ENCODE measurements at regions not wholly inside any gene's neighbourhood (a gene's known extent, or its start where the extent isn't known, plus 50 kb on each side); places are given as distances from the start of the nearest gene placed in this dataset.
"Not testable (repeated sequence)": the region's sequence is repeated elsewhere in the genome, so short reads cannot be mapped to it uniquely, and the experiment has no call there.

DNA sequence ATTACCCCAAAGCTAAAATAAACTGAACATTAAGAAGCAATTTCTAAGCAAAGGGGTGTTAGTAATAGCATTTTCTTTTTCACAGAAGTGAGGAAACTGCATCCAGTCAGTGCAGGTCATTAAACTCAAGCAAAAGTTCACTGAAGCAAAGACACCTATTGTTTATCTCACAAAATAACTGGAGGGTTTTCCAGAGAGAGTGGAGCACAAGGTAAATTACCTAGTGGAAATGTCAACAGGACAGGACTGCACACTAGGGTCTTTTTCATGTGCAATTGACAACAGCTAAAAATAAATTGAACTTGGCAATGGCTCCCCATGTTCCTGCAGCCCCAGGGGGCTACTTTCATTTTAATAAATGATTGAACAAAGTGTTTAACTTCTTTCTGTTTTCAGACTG is 742.0 kb downstream of the GALC start:
- Histone ChIP-seq H3K27ac (ENCODE audit: low read depth, low read length) (no peak overlapping the region), H3K27me3 (ENCODE audit: insufficient read depth, low read length) (no peaks in the 10 kb centered on the region), H3K79me2 (ENCODE audit: insufficient read depth, low read length) (no peaks in the 10 kb centered on the region), H4K20me1 (ENCODE audit: insufficient read depth, low read length) (no peaks in the 10 kb centered on the region), H3K4me1 (ENCODE audit: insufficient read depth, low read length) (no peaks in the 10 kb centered on the region), H3K36me3 (ENCODE audit: insufficient read depth, low read length) (no peaks in the 10 kb centered on the region), H3K9ac (ENCODE audit: low read length) (no peak overlapping the region), H3K4me2 (ENCODE audit: low read length) (no peak overlapping the region), H3K4me3 (ENCODE audit: insufficient read depth, low read depth, low read length) (no peak overlapping the region), H3K9me3 (ENCODE audit: insufficient read depth, low read depth, low read length) (no peaks in the 10 kb centered on the region), H2AFZ (ENCODE audit: low read depth, low read length) (no peak overlapping the region)
- Mint-ChIP-seq H3K4me3 (ENCODE audit: unreplicated experiment) (no peak overlapping the region), H3K4me1 (ENCODE audit: low read depth, unreplicated experiment) (no peaks in the 10 kb centered on the region), H3K36me3 (ENCODE audit: low read depth, unreplicated experiment) (no peaks in the 10 kb centered on the region), H3K9me3 (ENCODE audit: unreplicated experiment) (peaks cover 2% of the 10 kb centered on the region), H3K27me3 (ENCODE audit: low read depth, unreplicated experiment) (no peaks in the 10 kb centered on the region), H3K27ac (ENCODE audit: unreplicated experiment) (no peak overlapping the region)
- TF ChIP-seq EZH2 (IDR thresholded peaks at IDR 0.05; ENCODE audit: insufficient read depth, low read length) (no peak), CTCF (IDR thresholded peaks at IDR 0.05; ENCODE audit: insufficient read depth, low read depth, low read length) (no peak)
- DNase-seq (ENCODE audit: low read depth) (no peak), FAIRE-seq (no peak)

GRCh38 chr14:87241018-87241768 is 751.8 kb downstream of the GALC start:
- no peak overlapping the region for H3K4me3 Mint-ChIP-seq (ENCODE audit: unreplicated experiment)
- no peak overlapping the region for H3K4me2 ChIP-seq (ENCODE audit: low read length)

DNA sequence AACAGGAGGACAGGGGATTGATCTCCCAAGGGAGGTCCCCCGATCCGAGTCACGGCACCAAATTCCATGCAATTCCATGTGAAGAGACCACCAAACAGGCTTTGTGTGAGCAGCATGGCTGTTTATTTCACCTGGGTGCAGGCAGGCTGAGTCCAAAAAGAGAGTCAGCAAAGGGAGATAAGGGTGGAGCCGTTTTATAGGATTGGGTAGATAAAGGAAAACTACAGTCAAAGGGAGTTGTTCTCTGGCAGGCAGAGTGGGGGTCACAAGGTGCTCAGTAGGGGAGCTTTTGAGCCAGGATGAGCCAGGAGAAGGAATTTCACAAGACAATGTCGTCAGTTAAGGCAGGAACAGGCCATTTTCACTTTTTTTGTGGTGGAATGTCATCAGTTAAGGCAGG is 752.7 kb downstream of the GALC start:
- not testable (repeated sequence) for H3K36me3 Mint-ChIP-seq (ENCODE audit: low read depth, unreplicated experiment); H3K36me3 ChIP-seq (ENCODE audit: insufficient read depth, low read length); H3K27me3 ChIP-seq (ENCODE audit: insufficient read depth, low read length); H3K27ac ChIP-seq (ENCODE audit: low read depth, low read length); H3K9ac ChIP-seq (ENCODE audit: low read length); H3K4me2 ChIP-seq (ENCODE audit: low read length); H3K79me2 ChIP-seq (ENCODE audit: insufficient read depth, low read length); H3K27me3 Mint-ChIP-seq (ENCODE audit: low read depth, unreplicated experiment); H3K9me3 Mint-ChIP-seq (ENCODE audit: unreplicated experiment); H3K4me1 ChIP-seq (ENCODE audit: insufficient read depth, low read length); DNase-seq (ENCODE audit: low read depth); H2AFZ ChIP-seq (ENCODE audit: low read depth, low read length); H3K4me3 ChIP-seq (ENCODE audit: insufficient read depth, low read depth, low read length); H3K4me3 Mint-ChIP-seq (ENCODE audit: unreplicated experiment); H3K9me3 ChIP-seq (ENCODE audit: insufficient read depth, low read depth, low read length); H3K4me1 Mint-ChIP-seq (ENCODE audit: low read depth, unreplicated experiment); FAIRE-seq; H4K20me1 ChIP-seq (ENCODE audit: insufficient read depth, low read length)
- peak overlapping the region; percentile 11 for H3K27ac Mint-ChIP-seq (ENCODE audit: unreplicated experiment)

More at GRCh38 chr14:87241018-87241768, 751.8 kb downstream of the GALC start:
- Histone ChIP-seq H4K20me1 (ENCODE audit: insufficient read depth, low read length) (no peaks in the 10 kb centered on the region), H3K27ac (ENCODE audit: low read depth, low read length) (no peak overlapping the region), H3K27me3 (ENCODE audit: insufficient read depth, low read length) (no peaks in the 10 kb centered on the region), H3K9me3 (ENCODE audit: insufficient read depth, low read depth, low read length) (no peaks in the 10 kb centered on the region), H3K4me3 (ENCODE audit: insufficient read depth, low read depth, low read length) (no peak overlapping the region), H3K9ac (ENCODE audit: low read length) (no peak overlapping the region), H3K4me1 (ENCODE audit: insufficient read depth, low read length) (no peaks in the 10 kb centered on the region), H3K36me3 (ENCODE audit: insufficient read depth, low read length) (no peaks in the 10 kb centered on the region), H3K79me2 (ENCODE audit: insufficient read depth, low read length) (no peaks in the 10 kb centered on the region), H2AFZ (ENCODE audit: low read depth, low read length) (no peak overlapping the region)
- TF ChIP-seq CTCF (IDR thresholded peaks at IDR 0.05; ENCODE audit: insufficient read depth, low read depth, low read length) (no peak), EZH2 (IDR thresholded peaks at IDR 0.05; ENCODE audit: insufficient read depth, low read length) (no peak)
- Mint-ChIP-seq H3K4me1 (ENCODE audit: low read depth, unreplicated experiment) (peaks cover 10% of the 10 kb centered on the region), H3K36me3 (ENCODE audit: low read depth, unreplicated experiment) (no peaks in the 10 kb centered on the region), H3K27me3 (ENCODE audit: low read depth, unreplicated experiment) (no peaks in the 10 kb centered on the region), H3K9me3 (ENCODE audit: unreplicated experiment) (peaks cover 4% of the 10 kb centered on the region), H3K27ac (ENCODE audit: unreplicated experiment) (no peak overlapping the region)
- FAIRE-seq (no peak), DNase-seq (ENCODE audit: low read depth) (no peak)
